CD4-positive, CD25-positive, alpha-beta regulatory T cell (primary cell): ENCODE measurements at regions not wholly inside any gene's neighbourhood (a gene's known extent, or its start where the extent isn't known, plus 50 kb on each side); places are given as distances from the start of the nearest gene placed in this dataset.

Source experiments
- ATAC-seq, 2 donors: fragments of 150-1000 bp; cut with Tn5 transposase; one replicate each; pipeline ENCODE4 v1.10.0; 2021; ENCODE audit warnings: low read depth in 2 of 2, moderate number of reproducible peaks in 2 of 2, moderate library complexity in 1 of 2
- DNase-seq, 3 donors: peaks; one replicate each; pipeline versions ENCODE4 v3.0.0 to v3.0.0-alpha.2; 2012 to 2022; ENCODE audit warnings: mixed read lengths in 1 of 3
- H3K27ac ChIP-seq: one replicate; pipeline ENCODE4 v1.7.0; 2013; ENCODE audit warnings: mild to moderate bottlenecking, low read length; ENCODE audit not compliant: insufficient read depth, poor library complexity, severe bottlenecking
- H3K27me3 ChIP-seq: one replicate; pipeline ENCODE4 v1.7.0; 2013; ENCODE audit warnings: low read length; ENCODE audit not compliant: control insufficient read depth, insufficient read depth
- H3K36me3 ChIP-seq: one replicate; pipeline ENCODE4 v1.7.0; 2013; ENCODE audit warnings: mild to moderate bottlenecking, low read length, moderate library complexity; ENCODE audit not compliant: control insufficient read depth, insufficient read depth
- H3K4me1 ChIP-seq: 2 replicates; pipeline ENCODE4 v1.7.0; 2013; ENCODE audit warnings: mild to moderate bottlenecking, low read length; ENCODE audit not compliant: insufficient read depth, control insufficient read depth, poor library complexity, severe bottlenecking
- H3K4me3 ChIP-seq: one replicate; pipeline ENCODE4 v1.7.0; 2013; ENCODE audit warnings: low read depth, mild to moderate bottlenecking, low read length, moderate library complexity
- H3K9me3 ChIP-seq, 2 experiments: 1 replicate in 1 of 2; 2 replicates in 1 of 2; pipeline ENCODE4 v1.7.0; 2013; ENCODE audit warnings: low read length in 2 of 2, mild to moderate bottlenecking in 1 of 2, moderate library complexity in 1 of 2; ENCODE audit not compliant: control insufficient read depth in 2 of 2
- H3K27ac Mint-ChIP-seq, 3 donors: one replicate each; pipeline ENCODE4 v1.8.0; 2020 to 2022; ENCODE audit warnings: mild to moderate bottlenecking in 3 of 3, mixed read lengths in 3 of 3, moderate library complexity in 2 of 3
- H3K27me3 Mint-ChIP-seq: one replicate; pipeline ENCODE4 v1.8.0; 2022; ENCODE audit warnings: mild to moderate bottlenecking, mixed read lengths
- H3K36me3 Mint-ChIP-seq: one replicate; pipeline ENCODE4 v1.8.0; 2020; ENCODE audit warnings: mixed read lengths
- H3K4me1 Mint-ChIP-seq, 4 donors: one replicate each; pipeline ENCODE4 v1.8.0; 2020 to 2022; ENCODE audit warnings: mixed read lengths in 4 of 4, mild to moderate bottlenecking in 1 of 4
- H3K4me3 Mint-ChIP-seq, 4 donors: one replicate each; pipeline ENCODE4 v1.8.0; 2020 to 2022; ENCODE audit warnings: mild to moderate bottlenecking in 4 of 4, mixed read lengths in 4 of 4, moderate library complexity in 3 of 4
- H3K9me3 Mint-ChIP-seq, 7 donors: one replicate each; pipeline ENCODE4 v1.8.0; 2020 to 2022; ENCODE audit warnings: mixed read lengths in 7 of 7, mild to moderate bottlenecking in 3 of 7, moderate library complexity in 2 of 7

- H3K27ac Mint-ChIP-seq, result no peak overlapping the region
- Histone ChIP-seq H3K4me3 (no peak overlapping the region), H3K27me3 (no peaks in the 10 kb centered on the region)
Measured at GRCh38 chr5:174315871-174316270, 270.4 kb downstream of the NSG2 start.

GRCh38 chr5:174316326-174316725, 270.8 kb downstream of the NSG2 start:
- Mint-ChIP-seq H3K9me3 (peaks cover 0 to 4% (median 0%) of the 10 kb centered on the region in 7 donors), H3K4me1 (peaks cover 0 to 6% (median 0%) of the 10 kb centered on the region in 4 donors), H3K4me3 (no peak overlapping the region), H3K27ac (no peak overlapping the region), H3K36me3 (no peaks in the 10 kb centered on the region), H3K27me3 (peaks cover 11% of the 10 kb centered on the region)
- no peak for ATAC-seq
- no peak for DNase-seq
- Histone ChIP-seq H3K36me3 (no peaks in the 10 kb centered on the region), H3K27me3 (no peaks in the 10 kb centered on the region), H3K27ac (no peak overlapping the region), H3K4me3 (no peak overlapping the region), H3K9me3 (no peaks in the 10 kb centered on the region), H3K4me1 (peaks cover 4% of the 10 kb centered on the region)

More at GRCh38 chr5:174315871-174316270, 270.4 kb downstream of the NSG2 start:
- Mint-ChIP-seq H3K36me3 (no peaks in the 10 kb centered on the region), H3K27me3 (peaks cover 12% of the 10 kb centered on the region), H3K9me3 (peaks cover 0 to 4% (median 1%) of the 10 kb centered on the region in 7 donors), H3K4me3 (no peak overlapping the region), H3K4me1 (peaks cover 0 to 7% (median under 1%) of the 10 kb centered on the region in 4 donors)
- Histone ChIP-seq H3K36me3 (no peaks in the 10 kb centered on the region), H3K27ac (no peak overlapping the region), H3K9me3 (no peaks in the 10 kb centered on the region), H3K4me1 (peaks cover 4% of the 10 kb centered on the region)
- DNase-seq, result no peak
- no peak for ATAC-seq

- DNase-seq, result no peak
- H3K27me3 Mint-ChIP-seq, result peaks cover 11% of the 10 kb centered on the region
- no peak overlapping the region for H3K27ac Mint-ChIP-seq
- H3K27ac ChIP-seq, result no peak overlapping the region
- peaks cover 0 to 4% (median 0%) of the 10 kb centered on the region in 7 donors for H3K9me3 Mint-ChIP-seq
- H3K9me3 ChIP-seq, result no peaks in the 10 kb centered on the region
- H3K4me3 Mint-ChIP-seq, result no peak overlapping the region
- H3K36me3 ChIP-seq, result no peaks in the 10 kb centered on the region
- no peaks in the 10 kb centered on the region for H3K36me3 Mint-ChIP-seq
- ATAC-seq, result no peak
- H3K4me1 Mint-ChIP-seq, result peaks cover 0 to 6% (median 0%) of the 10 kb centered on the region in 4 donors
- no peaks in the 10 kb centered on the region for H3K27me3 ChIP-seq
- no peaks in the 10 kb centered on the region for H3K4me1 ChIP-seq
- H3K4me3 ChIP-seq, result no peak overlapping the region
Measured at GRCh38 chr5:174317256-174317894, 271.9 kb downstream of the NSG2 start.

- no peak for DNase-seq
- H3K36me3 Mint-ChIP-seq, result no peaks in the 10 kb centered on the region
- Histone ChIP-seq H3K27ac (no peak overlapping the region), H3K36me3 (no peaks in the 10 kb centered on the region), H3K9me3 (no peaks in the 10 kb centered on the region), H3K4me1 (no peaks in the 10 kb centered on the region), H3K4me3 (no peak overlapping the region), H3K27me3 (no peaks in the 10 kb centered on the region)
- H3K4me3 Mint-ChIP-seq, result no peak overlapping the region
- ATAC-seq, result no peak
- H3K27me3 Mint-ChIP-seq, result peaks cover under 1% of the 10 kb centered on the region
- H3K9me3 Mint-ChIP-seq, result peaks cover 0 to 4% (median 0%) of the 10 kb centered on the region in 7 donors
- H3K27ac Mint-ChIP-seq, result no peak overlapping the region
- peaks cover 0 to 6% (median 0%) of the 10 kb centered on the region in 4 donors for H3K4me1 Mint-ChIP-seq
Measured at GRCh38 chr5:174318578-174318977, 273.1 kb downstream of the NSG2 start.

DNA sequence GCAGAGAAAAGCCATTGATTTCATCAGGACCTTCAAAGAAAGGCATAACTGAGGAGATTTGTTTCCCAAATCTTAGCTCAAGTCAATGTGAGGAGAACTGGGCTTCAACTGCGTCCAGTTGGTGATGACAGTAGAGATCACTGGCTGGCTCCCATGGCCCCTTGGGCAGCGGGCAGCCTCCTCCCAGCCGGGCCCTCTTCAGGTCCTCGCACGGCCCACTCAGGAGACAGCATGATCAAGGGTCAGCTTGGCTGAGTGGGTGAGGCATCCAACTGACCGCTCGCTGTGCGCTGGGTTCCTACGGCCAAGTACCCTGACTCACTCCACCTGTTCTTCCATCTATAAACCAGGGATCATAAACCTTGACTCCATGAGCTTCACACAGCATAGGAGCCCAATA, 274.0 kb downstream of the NSG2 start:
- Mint-ChIP-seq H3K27me3 (no peaks in the 10 kb centered on the region), H3K9me3 (peaks cover 0 to 4% (median 0%) of the 10 kb centered on the region in 7 donors), H3K36me3 (no peaks in the 10 kb centered on the region), H3K4me1 (peaks cover 0 to 4% (median 0%) of the 10 kb centered on the region in 4 donors), H3K27ac (no peak overlapping the region), H3K4me3 (no peak overlapping the region)
- Histone ChIP-seq H3K36me3 (no peaks in the 10 kb centered on the region), H3K4me3 (no peak overlapping the region), H3K27ac (no peak overlapping the region), H3K9me3 (no peaks in the 10 kb centered on the region), H3K27me3 (no peaks in the 10 kb centered on the region), H3K4me1 (no peaks in the 10 kb centered on the region)
- no peak for ATAC-seq
- DNase-seq, result no peak

DNA sequence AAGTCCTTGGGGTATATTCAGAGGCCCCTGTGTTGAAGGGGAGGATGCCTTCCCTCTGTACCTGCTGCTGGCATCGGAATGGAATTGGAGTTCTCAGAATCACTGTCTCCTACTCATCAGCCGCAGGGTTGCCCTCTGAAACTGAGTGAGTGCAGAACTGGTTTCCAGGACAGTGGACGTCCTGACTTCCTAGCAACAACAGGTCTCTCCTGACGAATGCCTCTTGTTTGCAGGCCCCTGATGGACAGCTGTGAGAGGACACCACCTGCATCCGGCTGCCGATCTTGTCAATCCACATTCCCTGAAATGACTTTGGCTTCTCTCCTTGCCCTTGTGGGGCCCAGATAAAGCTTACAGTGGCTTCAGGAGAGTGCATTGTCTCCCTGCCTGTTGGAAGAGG, 274.5 kb downstream of the NSG2 start:
- ATAC-seq, result no peak
- H3K4me1 Mint-ChIP-seq, result no peaks in the 10 kb centered on the region
- no peaks in the 10 kb centered on the region for H3K36me3 Mint-ChIP-seq
- no peak overlapping the region for H3K4me3 Mint-ChIP-seq
- Histone ChIP-seq H3K27me3 (no peaks in the 10 kb centered on the region), H3K36me3 (no peaks in the 10 kb centered on the region), H3K27ac (no peak overlapping the region), H3K4me3 (no peak overlapping the region), H3K9me3 (no peaks in the 10 kb centered on the region), H3K4me1 (no peaks in the 10 kb centered on the region)
- H3K9me3 Mint-ChIP-seq, result peaks cover 0 to 4% (median 0%) of the 10 kb centered on the region in 7 donors
- no peak for DNase-seq
- no peak overlapping the region for H3K27ac Mint-ChIP-seq
- no peaks in the 10 kb centered on the region for H3K27me3 Mint-ChIP-seq

DNA sequence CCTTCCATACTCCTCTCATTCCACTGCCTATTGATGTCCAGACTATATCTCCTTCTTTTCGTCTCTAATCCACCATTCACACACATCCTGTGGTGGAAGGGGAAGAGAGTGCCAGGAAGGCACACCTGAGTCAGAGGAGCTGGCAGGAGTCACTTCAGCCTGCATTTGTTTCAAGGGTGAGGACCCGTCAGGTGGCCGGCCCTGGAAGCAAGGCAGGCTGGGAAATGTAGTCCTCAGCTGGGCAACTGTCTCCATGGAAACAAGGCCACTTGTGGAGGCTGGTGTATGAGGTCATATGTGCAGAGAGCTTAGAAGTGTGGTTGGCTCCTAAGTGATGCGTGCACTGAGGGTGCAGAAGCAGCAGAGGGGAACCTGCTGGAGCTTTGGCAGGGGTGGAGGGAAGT, 278.4 kb downstream of the NSG2 start:
- no peak overlapping the region for H3K27ac Mint-ChIP-seq
- Histone ChIP-seq H3K4me1 (no peaks in the 10 kb centered on the region), H3K9me3 (no peaks in the 10 kb centered on the region), H3K27ac (no peak overlapping the region), H3K4me3 (no peak overlapping the region), H3K36me3 (no peaks in the 10 kb centered on the region), H3K27me3 (no peaks in the 10 kb centered on the region)
- ATAC-seq, result no peak
- no peaks in the 10 kb centered on the region for H3K36me3 Mint-ChIP-seq
- peak in 1 of 3 donors; percentile 4 for DNase-seq
- no peaks in the 10 kb centered on the region for H3K27me3 Mint-ChIP-seq
- peaks cover 0 to 4% (median 0%) of the 10 kb centered on the region in 7 donors for H3K9me3 Mint-ChIP-seq
- no peaks in the 10 kb centered on the region for H3K4me1 Mint-ChIP-seq
- no peak overlapping the region for H3K4me3 Mint-ChIP-seq

- H3K4me1 Mint-ChIP-seq, result no peaks in the 10 kb centered on the region
- no peak for ATAC-seq
- peaks cover 1% of the 10 kb centered on the region for H3K27me3 Mint-ChIP-seq
Measured at GRCh38 chr5:174324680-174325079, 279.2 kb downstream of the NSG2 start.

More at GRCh38 chr5:174324680-174325079, 279.2 kb downstream of the NSG2 start:
- Mint-ChIP-seq H3K9me3 (no peaks in the 10 kb centered on the region), H3K27ac (no peak overlapping the region), H3K36me3 (no peaks in the 10 kb centered on the region), H3K4me3 (no peak overlapping the region)
- Histone ChIP-seq H3K4me3 (no peak overlapping the region), H3K27ac (no peak overlapping the region), H3K36me3 (no peaks in the 10 kb centered on the region), H3K4me1 (no peaks in the 10 kb centered on the region), H3K9me3 (no peaks in the 10 kb centered on the region), H3K27me3 (no peaks in the 10 kb centered on the region)
- no peak for DNase-seq
